C4-2B (cell line): ENCODE measurements at regions not wholly inside any gene's neighbourhood (a gene's known extent, or its start where the extent isn't known, plus 50 kb on each side); places are given as distances from the start of the nearest gene placed in this dataset.
"Not testable (repeated sequence)": the region's sequence is repeated elsewhere in the genome, so short reads cannot be mapped to it uniquely, and the experiment has no call there.

Source experiments
- H3K27ac ChIP-seq: fragments of 450-650 bp; 2 replicates; pipeline ENCODE4 v1.5.1; 2017
- ZFX ChIP-seq: fragments of 450-650 bp; IDR thresholded peaks from 2 replicates; pipeline ENCODE4 v1.6.1; 2017

- peak overlapping the region; percentile 69 for H3K27ac ChIP-seq
- 0 out of 2 replicates have a peak, but pooled peaks have one; percentile 22 for TF ChIP-seq ZFX
Observed at GRCh38 chr4:118591339-118592046, 93.7 kb upstream of the METTL14 start.

- peak overlapping the region; percentile 69 for H3K27ac ChIP-seq
Observed at GRCh38 chr4:118592289-118592688, 92.9 kb upstream of the METTL14 start.

- not testable (repeated sequence) for H3K27ac ChIP-seq
Observed at GRCh38 chr4:118595883-118596282, 89.3 kb upstream of the METTL14 start.

- H3K27ac ChIP-seq, result not testable (repeated sequence)
Observed at GRCh38 chr4:118625097-118625496, 60.1 kb upstream of the METTL14 start.

- not testable (repeated sequence) for H3K27ac ChIP-seq
Observed at GRCh38 chr4:118629697-118630096, 55.5 kb upstream of the METTL14 start.

- H3K27ac ChIP-seq, result not testable (repeated sequence)
Observed at GRCh38 chr4:118630897-118631296, 54.3 kb upstream of the METTL14 start.

- H3K27ac ChIP-seq, result not testable (repeated sequence)
Observed at GRCh38 chr4:118631321-118632050, 53.7 kb upstream of the METTL14 start.

- H3K27ac ChIP-seq, result not testable (repeated sequence)
Observed at GRCh38 chr4:118633476-118633875, 51.7 kb upstream of the METTL14 start.

- H3K27ac ChIP-seq, result not testable (repeated sequence)
Observed at GRCh38 chr4:118634126-118634875, 50.9 kb upstream of the METTL14 start.
